EL (cell line): ENCODE measurements at regions not wholly inside any gene's neighbourhood (a gene's known extent, or its start where the extent isn't known, plus 50 kb on each side); places are given as distances from the start of the nearest gene placed in this dataset.
"Not testable (repeated sequence)": the region's sequence is repeated elsewhere in the genome, so short reads cannot be mapped to it uniquely, and the experiment has no call there.

Experiments used
- DNase-seq: peaks from one replicate; pipeline ENCODE4 v3.0.0-alpha.2; 2016

DNA sequence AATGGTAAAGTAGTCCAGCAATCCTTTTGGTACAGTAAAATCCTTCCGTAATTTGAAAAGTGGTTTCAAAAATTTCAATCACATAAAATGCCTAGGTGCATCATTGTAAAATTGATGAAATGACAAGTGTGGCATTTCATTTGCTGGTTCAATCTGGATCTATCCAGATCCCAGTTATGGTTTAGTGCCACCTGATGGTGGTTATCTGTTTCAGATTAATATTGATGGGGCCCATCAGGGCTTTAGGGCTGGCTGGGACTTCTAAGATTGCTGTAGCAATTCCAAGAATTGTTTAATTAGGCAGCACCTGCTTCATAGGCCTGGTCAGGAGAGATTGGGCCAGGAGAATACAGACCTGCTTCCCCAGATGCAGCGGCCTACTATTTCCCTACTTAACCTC is 55.5 kb upstream of the PIK3C3 start:
- DNase-seq: no peak

DNA sequence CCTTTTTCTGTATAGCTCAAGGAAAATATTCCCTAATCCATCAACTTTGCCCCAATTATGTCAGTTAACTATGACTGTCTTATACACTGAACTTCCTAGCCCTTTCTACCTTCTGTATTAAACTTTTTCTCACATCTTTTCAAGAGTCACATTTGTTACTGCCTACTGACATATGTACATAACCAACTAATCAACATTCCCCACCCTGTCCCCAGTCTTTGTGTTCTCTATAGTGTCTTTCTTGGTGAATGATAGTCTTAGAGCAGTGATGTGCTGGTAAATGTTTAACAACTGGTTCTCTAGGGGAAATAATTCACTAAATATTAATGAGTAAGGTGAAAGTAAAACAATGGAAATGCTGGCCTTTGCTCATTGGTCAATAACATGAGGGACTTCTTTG is 61.6 kb upstream of the PIK3C3 start:
- no peak for DNase-seq

DNA sequence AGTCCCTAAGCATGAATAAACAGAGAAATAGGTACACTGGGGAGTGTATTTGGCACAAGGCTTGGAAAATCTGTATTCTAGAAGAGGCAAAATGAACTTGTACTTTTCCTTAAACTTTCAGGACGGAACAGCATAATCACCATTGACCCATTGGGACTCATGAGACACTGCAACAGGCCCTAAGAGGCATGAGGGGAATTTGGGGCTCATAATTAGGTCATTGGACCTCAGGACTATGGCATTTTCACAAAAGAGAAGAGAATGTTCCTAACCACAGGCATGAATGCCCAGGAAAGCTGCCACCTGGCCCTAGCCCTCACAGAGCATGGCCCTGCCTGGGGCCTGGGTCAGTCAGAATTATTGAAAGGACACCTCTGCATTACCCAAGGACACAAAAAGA is 67.9 kb upstream of the PIK3C3 start:
- DNase-seq: peak; percentile 17

DNA sequence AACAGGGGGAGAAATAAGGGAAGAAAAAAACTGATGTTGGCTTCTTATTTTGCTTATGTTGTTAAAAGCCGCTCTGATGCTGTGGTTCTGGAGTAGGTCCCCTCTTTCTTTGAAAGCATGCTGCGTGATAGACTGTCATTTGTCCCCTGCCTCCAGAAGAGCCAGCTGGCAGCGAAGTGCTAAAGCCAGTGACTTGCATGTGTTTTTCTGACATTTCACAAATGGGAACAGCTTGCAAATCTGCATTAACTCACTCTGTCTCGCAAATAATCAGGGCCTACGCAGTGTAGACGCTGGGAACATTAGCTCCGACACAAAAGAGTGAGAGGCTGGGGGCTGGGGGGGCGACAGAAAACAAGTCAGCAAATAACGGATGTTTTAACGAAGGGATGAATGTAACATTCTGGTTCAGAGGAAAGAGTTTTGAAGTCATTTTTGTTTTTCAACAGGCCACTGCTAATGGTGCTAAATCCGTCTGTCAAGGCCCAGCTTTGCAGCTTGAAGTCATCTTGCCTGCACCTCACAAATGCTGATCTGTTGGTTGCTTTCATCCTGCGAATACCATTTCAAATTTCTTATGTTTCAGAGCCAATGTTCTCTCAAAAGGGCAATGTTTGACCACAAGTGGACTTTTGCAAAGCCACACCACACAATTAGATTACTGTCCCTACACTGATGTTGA is 68.8 kb upstream of the PIK3C3 start:
- DNase-seq: no peak

DNA sequence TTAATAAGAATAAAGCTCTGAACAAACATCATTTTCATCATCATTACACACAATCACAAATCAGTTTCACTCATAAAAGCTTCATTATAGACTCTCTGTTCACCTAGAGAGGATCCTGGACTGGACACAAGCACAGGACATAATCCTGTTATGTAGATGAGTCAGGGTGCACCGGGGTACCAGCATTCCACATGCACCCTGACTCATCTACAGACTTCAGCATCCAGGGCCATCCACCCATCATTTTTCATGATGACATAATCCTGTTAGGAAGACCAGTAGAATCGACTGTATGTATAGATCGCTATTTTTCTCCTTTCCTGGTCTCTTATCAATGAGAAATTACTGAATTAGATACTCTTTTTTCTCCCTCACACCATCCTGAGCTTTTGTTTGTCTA is 73.7 kb upstream of the PIK3C3 start:
- DNase-seq: peak; percentile 84

DNA sequence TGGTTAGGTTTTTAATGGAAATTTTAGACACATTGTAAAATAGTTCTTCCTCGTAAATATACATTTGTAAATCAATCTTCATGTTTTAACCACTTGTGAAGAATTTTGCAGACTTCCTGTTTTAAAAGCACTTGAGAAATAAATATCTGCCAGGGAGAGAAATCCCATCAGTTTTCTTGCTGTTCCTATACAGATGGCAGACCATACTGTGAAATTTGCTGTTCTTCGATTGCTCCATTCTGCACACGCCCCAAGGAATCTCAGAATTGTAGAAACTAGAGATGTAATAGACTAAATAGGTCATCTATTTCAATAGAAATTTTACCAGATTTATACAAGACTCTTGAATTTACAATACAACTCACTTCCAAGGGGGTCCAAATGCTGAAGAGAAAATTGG is 75.8 kb upstream of the PIK3C3 start:
- DNase-seq: no peak

DNA sequence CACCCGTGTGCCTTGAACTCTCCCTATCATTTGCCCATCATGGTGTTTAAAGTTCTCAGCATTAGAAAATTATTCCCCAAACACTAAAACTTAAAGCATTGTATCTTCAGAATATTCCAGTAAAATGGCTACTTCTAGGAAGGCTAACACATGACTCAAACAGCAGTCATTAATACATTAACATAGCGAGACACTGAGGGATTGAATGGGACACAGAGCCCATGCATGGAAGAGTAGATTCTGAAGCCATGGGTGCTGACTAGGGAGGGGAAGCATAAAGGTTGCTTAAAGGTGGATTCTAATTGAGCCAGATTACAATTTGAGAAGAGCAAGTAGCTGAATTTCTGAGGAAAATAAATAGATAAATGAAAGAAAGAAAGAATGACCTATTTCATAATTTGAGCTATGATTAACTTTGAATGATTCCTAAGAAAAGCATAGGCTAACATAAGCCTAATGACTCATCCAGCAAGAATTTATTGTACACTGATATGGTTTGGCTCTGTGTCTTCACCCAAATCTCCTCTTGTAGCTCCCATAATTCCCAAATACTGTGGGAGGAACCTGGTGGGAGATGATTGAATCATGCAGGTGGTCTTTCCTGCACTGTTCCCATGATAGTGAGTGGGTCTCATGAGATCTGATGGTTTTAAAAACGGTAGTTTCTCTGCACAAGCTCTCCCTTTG is 79.8 kb upstream of the PIK3C3 start:
- DNase-seq: peak; percentile 70

DNA sequence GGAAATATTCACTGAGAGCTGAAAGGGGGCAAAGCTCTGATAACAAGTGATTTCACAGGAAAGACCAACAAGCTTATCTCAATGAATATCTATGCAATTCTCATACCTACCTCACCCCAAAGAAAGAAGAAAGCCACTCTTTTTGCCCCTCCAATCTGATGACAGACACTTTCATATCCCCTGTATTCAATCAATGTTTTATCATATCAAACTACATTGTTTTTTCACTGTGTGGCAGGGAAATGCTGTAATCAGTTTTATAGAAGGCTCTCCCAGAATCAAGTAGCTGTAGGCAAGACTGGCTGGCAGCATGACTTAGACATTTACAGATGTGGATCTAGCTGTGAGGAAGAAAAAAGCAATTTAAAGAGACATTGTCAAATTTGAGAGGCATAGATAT is 81.3 kb upstream of the PIK3C3 start:
- no peak for DNase-seq

DNA sequence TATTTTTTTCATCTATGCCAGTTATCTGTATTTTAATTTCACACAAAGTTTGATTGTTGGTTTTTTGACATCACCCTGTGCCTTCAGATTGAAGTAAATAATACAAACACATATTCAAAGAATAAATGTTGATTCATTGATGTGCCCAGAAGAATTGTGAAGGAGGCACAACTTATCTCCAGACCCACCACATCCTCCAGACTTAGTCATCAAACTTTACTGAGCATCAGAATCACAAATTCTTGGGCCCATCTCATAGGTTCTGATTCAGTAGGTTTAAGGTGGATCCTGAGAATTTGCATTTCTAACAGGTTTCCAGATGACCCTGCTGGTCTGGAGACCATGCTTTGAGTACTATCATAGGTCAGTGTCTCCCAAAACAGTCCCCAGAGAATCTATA is 82.8 kb upstream of the PIK3C3 start:
- no peak for DNase-seq

DNA sequence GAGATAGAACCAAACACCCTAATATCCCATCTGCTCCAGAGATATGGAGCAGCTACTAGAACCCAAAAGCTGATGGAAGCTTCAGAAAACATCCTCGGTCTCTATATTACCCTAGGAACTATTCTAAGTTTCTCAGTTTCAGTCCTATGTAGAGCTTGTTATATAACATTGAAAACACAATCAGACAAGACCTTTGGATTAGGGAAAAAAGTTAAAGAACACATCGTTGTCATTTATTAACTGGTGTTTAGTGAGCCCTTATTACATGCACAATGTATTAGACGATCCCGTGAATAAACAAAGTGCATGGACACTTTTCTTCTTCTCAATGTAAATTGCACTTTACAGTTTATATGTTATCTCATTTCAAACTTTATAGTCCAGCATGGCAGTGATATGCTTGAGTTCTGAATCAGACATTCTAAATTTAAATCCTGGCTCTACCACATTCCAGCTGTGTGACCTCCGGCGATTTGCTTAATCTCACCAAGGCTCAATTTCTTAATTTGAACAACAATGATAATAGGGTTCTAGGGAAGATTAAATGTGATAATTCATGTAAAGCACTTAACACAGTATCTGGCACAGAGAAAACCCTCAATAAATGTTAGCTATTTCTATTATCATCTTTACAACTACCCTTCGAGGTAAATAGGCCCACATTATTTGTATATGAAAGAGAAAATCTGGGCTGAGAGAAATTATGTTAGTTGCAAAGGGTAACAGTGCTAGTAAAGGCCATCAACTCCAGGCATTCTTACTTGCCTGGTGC is 83.6 kb upstream of the PIK3C3 start:
- peak; percentile 23 for DNase-seq

DNA sequence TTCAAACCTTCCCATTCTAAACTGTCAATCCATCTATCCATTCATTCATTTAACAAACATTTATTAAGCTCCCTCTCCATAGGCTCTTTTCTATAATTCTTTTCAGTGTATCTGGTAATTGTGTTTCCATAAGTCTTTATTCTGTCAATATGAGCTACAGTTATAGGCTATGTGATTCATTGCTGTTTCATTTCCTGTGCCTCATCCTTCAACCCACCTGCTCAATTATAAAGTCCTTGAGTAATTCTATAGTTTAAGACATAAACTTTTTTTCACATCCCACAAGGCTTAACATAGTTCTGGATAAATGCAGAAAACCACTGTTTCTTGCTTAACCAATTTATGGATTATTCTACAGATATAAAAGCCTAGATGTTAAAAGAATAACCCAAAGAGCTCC is 84.2 kb upstream of the PIK3C3 start:
- DNase-seq: peak; percentile 52

DNA sequence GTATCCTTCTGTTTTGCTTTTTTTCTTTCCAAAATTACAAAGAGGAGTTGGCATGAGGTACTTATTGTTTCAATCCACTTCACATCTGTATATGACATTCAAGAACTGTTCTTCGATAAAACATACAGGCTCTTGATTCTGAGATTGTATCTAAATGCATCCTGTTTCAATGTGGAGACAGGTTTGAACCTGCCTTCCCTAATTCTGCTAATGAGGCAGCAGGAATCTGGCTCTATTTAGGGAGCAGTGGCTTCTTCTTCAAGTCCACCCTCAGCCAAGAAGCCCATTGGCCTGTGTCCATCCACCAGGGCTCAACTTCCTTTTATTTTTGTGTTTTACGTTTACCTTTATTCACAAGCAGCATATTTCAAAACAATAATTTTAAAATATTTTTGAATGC is 84.8 kb upstream of the PIK3C3 start:
- no peak for DNase-seq

DNA sequence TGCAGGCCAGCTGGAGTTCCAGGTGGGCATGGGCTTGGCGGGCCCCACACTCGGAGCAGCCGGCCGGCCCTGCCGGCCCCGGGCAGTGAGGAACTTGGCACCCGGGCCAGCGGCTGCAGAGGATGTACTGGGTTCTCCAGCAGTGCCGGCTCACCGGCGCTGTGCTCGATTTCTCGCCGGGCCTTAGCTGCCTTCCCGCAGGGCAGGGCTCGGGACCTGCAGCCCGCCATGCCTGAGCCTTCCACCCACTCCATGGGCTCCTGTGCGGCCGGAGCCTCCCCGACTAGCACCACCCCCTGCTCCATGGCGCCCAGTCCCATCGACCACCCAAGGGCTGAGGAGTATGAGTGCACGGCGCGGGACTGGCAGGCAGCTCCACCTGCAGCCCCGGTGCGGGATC is 89.2 kb upstream of the PIK3C3 start:
- DNase-seq: not testable (repeated sequence)

DNA sequence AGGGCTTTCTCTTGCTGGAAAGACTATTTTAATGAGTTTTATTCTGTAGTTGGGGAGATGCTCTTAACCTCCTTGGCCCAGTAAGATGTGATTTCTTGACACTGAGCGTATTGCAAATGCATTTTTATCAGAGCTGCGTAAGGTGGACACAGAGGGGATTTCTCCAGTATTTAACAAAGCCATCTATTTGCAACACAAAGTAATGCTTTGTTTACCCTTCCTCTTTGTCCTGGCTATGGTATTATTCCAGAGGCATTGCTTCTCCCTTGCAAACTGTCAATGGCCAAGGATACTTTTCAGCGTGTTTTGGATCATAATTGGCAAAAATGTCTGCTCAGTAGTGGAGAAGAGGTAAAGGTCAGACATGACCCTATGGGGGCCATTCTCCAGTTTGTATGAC is 90.8 kb upstream of the PIK3C3 start:
- no peak for DNase-seq

DNA sequence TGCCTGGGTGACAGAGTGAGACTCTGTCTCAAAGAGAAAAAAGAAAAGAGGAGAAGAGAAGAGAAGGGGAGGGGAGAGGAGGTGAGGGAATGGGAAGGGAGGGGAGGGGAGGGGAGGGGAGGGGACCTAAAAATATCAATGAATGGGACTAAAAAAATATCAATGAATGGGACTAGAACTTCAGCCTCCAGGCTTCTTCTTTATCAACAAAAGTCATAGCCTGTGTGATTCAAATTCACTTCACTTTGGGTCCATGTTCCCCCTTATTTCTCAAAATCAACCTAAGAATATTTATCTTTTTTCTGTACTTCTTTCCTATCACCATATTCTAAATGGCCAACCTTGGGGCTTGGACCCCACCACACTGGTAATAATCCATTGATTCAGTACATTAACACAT is 92.1 kb upstream of the PIK3C3 start:
- DNase-seq: no peak

DNA sequence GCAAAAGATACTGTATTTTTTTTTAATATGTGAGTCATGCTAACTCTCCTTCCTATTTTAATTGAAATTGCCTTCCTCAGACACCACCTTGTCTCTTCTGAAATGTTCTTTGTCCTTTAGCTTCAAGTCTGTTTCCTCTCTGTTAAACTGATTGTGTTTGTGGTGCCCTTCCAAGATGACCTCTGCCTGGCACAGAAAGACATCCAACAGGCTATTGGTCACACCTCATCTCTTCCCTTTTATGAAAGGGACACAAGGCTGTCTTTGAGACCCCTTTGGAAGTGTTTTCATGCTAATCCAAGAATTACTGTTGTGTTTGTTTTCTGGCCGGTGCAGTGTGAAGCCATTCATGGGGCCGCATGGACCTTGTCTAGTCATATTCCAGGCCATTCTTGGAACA is 94.0 kb upstream of the PIK3C3 start:
- DNase-seq: no peak

DNA sequence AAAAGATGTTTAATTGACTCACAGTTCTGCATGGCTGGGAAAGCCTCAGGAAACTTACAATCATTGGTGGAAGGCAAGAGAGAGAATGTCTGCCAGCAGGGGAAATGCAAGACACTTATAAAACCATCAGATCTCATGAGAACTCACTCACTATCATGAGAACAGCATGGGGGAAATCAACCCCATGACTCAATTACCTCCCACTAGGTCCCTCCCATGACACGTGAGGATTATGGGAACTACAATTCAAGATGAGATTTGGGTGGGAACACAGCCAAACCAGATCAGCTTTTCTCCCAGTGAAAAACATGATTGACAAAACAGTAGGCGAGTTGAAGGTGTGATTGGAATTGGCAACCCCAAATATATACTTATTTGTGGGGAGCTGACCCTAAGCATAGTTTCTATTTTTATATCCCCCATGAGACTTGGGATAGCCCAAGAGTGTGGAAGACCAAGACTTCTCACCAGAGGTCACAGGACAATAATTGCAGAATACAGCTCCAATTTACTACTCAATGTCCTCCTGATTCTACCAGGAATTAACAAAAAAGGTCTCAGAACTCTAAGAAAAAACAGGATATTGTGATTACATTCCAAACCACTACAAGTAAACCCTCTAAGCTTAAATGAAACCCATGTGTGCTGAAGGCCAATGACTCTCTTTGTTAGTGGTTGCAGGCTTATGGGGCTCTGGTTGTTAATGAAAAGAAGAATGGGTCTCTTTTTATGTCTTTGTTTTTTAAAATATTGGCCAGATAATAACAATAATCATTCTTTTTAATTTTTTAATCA is 96.1 kb upstream of the PIK3C3 start:
- no peak for DNase-seq

DNA sequence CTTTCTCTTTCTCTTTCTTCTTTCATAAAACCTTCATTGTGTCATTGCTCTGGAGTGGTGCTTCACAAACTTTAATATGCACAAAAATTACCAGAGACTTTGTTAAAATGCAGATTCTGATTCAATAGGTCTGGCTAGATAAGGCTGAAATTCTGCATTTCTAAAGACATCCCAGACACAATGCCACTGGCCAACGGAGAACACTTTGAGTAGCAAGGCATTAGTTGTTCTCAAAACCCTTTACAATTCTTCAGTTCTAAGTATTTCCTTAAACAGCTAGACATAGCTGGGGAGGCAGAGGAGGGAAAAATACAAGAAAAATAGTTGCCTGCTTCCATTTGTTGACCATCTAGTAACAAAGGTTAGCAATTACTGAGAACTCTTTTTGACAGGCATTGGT is 101.8 kb upstream of the PIK3C3 start:
- no peak for DNase-seq

DNA sequence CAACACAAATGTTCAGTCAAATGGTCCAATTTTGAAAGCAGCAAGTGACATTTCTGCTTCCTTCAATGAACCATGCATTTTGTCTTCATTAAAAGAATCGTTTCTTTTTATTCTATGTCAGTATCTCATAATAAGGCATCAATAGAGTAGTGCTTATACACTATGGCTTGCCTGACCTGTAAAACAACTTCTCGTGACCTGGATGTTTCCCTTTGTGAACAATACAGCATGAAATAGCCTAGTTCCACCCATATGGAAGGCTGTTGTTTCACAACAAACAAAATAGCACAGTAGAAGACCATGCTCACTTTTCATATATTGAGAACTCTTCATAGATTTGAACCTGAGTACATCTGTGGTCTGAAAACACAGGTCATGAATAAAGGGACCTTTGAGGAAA is 104.3 kb upstream of the PIK3C3 start:
- no peak for DNase-seq

DNA sequence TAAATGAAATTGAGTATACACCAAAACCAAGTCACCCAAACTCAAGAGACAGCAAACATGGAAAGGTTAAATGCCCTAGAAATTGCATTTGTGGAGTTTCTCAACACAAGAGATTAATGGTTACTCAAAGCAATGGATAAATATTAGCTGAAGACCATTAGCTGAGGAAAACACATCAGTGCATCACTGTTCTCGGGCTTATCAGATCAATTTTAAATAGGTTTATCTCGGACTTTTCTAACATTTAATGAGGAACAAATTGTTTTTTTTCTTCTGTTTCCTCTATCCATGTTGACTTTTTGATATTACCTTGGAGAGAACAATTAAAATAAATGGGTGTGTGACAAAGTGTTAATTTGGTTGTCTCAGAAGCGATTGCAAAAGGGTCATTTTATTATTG is 105.4 kb upstream of the PIK3C3 start:
- DNase-seq: no peak

DNA sequence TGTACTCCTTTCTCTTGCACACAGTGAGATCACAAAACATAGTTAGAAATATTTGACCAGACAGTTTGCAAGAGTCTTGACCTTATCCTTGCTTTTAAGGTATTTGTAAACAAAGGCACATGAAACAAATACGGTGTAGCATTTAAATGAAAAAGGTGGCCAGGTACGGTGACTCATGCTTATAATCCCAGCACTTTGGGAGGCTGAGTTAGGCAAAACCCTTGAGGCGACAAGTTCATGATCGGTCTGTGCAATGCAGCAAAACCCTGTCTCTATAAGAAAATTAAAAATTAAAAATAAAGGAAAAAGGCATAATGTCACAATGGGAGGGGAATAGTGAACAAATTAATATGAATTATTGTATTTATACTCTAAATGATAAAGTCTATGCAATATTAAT is 109.5 kb upstream of the PIK3C3 start:
- DNase-seq: no peak

DNA sequence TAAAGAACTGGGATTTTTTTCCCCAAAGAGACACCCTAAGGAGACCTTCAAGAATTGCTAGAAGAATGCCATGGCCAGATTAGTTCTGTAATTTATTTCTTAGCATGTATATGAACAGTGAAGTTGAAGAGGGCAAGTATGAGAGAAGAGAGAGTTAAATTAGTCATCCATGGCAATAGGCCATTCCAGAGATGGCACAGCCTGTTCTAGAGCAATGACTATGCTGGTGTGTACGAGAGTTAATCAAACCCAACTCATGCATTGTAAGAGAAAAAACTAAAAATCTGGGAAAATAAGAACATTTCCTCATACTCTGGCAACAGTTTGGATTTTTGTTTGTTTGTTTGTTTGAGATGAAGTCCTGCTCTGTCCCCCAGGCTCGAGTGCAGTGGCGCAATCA is 112.1 kb upstream of the PIK3C3 start:
- DNase-seq: peak; percentile 7
